ENCODE measurements at regions not wholly inside any gene's neighbourhood (a gene's known extent, or its start where the extent isn't known, plus 50 kb on each side); places are given as distances from the start of the nearest gene placed in this dataset.

GRCh38 chr6:167549213-167549612 lies 224.3 kb downstream of the TTLL2 start:
- no peaks in the 10 kb centered on the region for H3K36me3 ChIP-seq (ENCODE audit: control insufficient read depth in 1 of 2, insufficient read depth in 2 of 2, low read length in 2 of 2)
- no peaks in the 10 kb centered on the region for H4K20me1 ChIP-seq (ENCODE audit: insufficient read depth)
- TF ChIP-seq CBX3 (IDR thresholded peaks at IDR 0.05; ENCODE audit: low read depth) (no peak), POLR2A (IDR thresholded peaks at IDR 0.05; ENCODE audit: borderline replicate concordance, extremely low read depth, insufficient read depth, insufficient read length) (no peak), RAD21 (IDR thresholded peaks at IDR 0.05; ENCODE audit: low read depth) (no peak), CEBPB (IDR thresholded peaks at IDR 0.05; ENCODE audit: low read depth) (no peak), ZFX (IDR thresholded peaks at IDR 0.05) (no peak), MAX (IDR thresholded peaks at IDR 0.05) (no peak), ELF1 (IDR thresholded peaks at IDR 0.05; ENCODE audit: borderline replicate concordance, low read depth) (no peak), EGR1 (IDR thresholded peaks at IDR 0.05; ENCODE audit: low read depth) (no peak), JUND (IDR thresholded peaks at IDR 0.05) (no peak)
- TF ChIP-seq, protein P1, sequence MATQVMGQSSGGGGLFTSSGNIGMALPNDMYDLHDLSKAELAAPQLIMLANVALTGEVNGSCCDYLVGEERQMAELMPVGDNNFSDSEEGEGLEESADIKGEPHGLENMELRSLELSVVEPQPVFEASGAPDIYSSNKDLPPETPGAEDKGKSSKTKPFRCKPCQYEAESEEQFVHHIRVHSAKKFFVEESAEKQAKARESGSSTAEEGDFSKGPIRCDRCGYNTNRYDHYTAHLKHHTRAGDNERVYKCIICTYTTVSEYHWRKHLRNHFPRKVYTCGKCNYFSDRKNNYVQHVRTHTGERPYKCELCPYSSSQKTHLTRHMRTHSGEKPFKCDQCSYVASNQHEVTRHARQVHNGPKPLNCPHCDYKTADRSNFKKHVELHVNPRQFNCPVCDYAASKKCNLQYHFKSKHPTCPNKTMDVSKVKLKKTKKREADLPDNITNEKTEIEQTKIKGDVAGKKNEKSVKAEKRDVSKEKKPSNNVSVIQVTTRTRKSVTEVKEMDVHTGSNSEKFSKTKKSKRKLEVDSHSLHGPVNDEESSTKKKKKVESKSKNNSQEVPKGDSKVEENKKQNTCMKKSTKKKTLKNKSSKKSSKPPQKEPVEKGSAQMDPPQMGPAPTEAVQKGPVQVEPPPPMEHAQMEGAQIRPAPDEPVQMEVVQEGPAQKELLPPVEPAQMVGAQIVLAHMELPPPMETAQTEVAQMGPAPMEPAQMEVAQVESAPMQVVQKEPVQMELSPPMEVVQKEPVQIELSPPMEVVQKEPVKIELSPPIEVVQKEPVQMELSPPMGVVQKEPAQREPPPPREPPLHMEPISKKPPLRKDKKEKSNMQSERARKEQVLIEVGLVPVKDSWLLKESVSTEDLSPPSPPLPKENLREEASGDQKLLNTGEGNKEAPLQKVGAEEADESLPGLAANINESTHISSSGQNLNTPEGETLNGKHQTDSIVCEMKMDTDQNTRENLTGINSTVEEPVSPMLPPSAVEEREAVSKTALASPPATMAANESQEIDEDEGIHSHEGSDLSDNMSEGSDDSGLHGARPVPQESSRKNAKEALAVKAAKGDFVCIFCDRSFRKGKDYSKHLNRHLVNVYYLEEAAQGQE (IDR thresholded peaks at IDR 0.05; ENCODE audit: low read depth), result no peak
- no peak overlapping the region for H3K9ac ChIP-seq (ENCODE audit: low read length)
- intact Hi-C loops (cut with micrococcal nuclease), result no loop called here
- no peak overlapping the region for H3K4me3 ChIP-seq (replicated peaks in 1 of 2; ENCODE audit: low read depth in 1 of 2, low read length in 2 of 2)
- H3K27ac ChIP-seq (ENCODE audit: low read depth, low read length), result no peak overlapping the region
- no peaks in the 10 kb centered on the region for H3K9me3 ChIP-seq (ENCODE audit: control insufficient read depth in 1 of 2, insufficient read depth in 1 of 2, low read depth in 1 of 2, low read length in 2 of 2)
- H3K9me2 ChIP-seq (ENCODE audit: insufficient read depth), result no peaks in the 10 kb centered on the region
- ChIA-PET CTCF (no interaction called here), RAD21 (ENCODE audit: low non-redundant PET in 1 of 2, low total read pairs in 2 of 2, uncharacterized antibody in 2 of 2, unreplicated experiment in 2 of 2) (no interaction called here), POLR2A (no interaction called here)
- ATAC-seq (no peak), DNase-seq (ENCODE audit: low read depth, low spot score) (no peak)
- no TSS peak for BruUV-seq (replicated peaks)
- no peak overlapping the region for H3K4me2 ChIP-seq (ENCODE audit: low read length)
- H3K79me2 ChIP-seq (ENCODE audit: insufficient read depth, low read length), result no peaks in the 10 kb centered on the region
- H2AFZ ChIP-seq (ENCODE audit: low read depth, low read length, poor library complexity, severe bottlenecking), result no peak overlapping the region
- no peaks in the 10 kb centered on the region for H3K4me1 ChIP-seq (ENCODE audit: control insufficient read depth in 1 of 2, insufficient read depth in 2 of 2, low read length in 2 of 2)
- no peaks in the 10 kb centered on the region for H3K27me3 ChIP-seq (ENCODE audit: insufficient read depth, low read length)

Data from HCT116 (cell line).